Suppressor macrophage (primary cell): ENCODE measurements at regions not wholly inside any gene's neighbourhood (a gene's known extent, or its start where the extent isn't known, plus 50 kb on each side); places are given as distances from the start of the nearest gene placed in this dataset.

Experiments used
- DNase-seq, 4 experiments: peaks; one replicate each; pipeline ENCODE4 v3.0.0-alpha.2; 2020 to 2022

DNA sequence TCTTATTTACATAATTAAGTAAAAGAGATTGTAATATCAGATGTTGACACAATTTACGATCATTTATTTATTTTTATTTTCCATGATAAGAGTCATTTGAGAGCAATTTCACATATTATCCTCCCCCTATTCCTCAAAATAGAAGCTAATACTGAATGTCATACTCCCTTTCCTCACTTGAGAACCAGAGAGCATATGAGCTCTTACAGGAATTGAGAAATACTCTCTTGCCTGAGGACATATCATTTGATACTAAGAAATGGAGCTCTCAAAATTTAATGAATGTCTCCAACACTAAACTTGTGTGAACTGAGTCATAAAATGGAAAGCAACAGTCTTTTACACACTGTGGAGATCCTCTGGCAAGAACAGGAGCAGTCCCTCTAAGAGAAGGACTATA, 68.5 kb upstream of the CHST9 start:
- DNase-seq, result no peak

DNA sequence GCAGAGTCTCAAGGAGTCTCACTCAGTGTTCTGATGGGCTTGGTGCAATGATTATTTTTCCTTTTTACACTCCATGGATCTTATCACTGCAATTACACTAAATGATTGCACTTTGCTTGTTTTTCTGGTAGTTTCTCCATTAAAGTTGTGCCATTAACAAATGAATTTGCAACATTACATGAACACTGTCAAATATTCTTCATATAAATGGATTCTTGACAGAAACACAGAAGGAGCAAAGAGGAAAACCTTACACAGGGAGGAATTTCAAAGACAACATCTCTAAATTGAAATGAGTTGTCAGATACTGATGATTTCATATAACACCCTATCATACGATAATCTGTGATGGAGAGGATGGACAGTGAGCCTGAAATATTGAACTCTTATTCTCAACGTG, 65.4 kb upstream of the CHST9 start:
- DNase-seq, result no peak

DNA sequence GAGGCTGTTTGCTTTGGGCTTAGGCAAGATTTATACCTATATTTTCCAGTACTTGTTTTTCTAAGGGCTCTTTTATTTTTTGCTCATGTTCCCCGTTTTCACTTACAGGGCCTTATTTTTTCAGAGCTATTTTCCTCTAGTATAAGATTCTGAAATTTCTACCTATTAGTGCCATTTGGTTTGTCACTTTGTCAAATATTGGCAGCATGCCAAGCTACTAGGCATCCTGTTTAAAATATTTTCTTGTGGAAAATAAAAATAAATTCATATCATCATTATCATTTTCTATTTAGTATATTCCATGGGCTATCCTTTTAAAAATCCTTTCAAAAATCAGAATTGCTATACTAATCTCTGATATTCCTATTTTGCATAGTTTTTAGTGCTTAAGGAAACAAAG, 64.8 kb upstream of the CHST9 start:
- DNase-seq, result peak in 1 of 4 experiments; percentile 1

DNA sequence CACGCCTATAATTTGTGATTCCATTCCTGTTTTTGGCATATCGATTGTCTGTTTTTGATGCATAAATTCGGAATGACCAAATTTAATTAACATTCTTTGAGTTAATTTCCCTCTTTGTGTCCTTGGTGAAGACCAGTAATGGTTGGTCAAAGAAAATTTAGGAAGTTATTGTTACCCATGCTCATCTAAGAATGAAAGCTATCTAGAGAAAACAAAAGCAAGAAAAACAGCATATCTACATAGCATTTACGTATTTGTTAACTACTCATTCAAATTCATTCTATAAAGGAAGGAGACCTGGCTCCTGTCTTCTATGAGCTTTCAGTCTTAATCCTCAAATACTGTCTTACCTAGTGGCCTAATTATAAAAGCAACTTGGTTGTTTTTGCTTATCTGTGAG, 59.2 kb upstream of the CHST9 start:
- no peak for DNase-seq

DNA sequence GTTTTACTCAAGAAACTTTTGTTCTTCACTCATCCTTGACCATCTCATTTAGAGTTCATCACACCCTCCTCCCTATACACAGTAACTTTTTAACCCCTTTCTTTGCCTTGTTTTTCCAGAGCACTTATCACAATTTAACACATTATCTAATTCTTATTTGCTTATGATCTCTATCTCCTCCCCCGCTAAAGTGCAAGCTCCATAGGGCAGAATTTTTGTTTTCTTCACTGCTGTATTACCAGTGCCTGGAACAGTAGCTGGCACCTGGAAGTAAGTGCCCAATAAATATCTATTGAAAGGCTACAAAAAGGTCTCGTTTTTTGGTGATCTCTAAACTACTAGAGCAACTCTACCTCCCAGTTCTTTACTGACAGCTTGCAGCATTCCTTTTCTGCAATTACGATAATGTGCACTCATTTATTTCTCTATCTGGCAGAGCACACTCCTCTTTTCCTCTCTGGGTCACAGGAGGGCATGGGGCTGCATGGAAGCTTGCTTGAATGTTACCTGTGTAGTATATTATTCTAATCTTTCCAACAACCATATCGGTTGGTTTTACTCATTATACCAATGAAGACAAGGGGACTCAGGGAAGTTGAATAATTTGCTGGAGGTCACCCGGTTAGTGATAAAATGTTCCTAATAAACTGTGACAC, 57.4 kb upstream of the CHST9 start:
- no peak for DNase-seq

DNA sequence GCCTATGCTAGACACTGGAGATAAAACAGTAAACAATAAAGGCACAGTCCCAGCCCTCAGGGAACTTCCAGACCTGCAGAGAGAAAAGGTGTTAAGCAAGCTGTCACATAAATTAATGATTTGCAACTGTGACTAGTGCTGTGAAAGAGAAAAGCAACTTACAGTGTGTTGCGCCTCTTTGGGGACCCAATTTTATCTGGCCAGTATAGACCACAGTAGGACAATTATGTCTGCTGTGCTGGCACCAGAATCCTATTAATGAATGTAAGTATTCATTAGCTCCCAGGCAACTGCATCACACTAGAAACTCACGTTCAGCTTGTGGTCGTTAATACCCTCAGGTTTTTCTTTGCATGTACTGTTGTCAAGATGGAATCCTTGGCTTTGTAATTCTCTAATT, 55.3 kb upstream of the CHST9 start:
- DNase-seq, result no peak

DNA sequence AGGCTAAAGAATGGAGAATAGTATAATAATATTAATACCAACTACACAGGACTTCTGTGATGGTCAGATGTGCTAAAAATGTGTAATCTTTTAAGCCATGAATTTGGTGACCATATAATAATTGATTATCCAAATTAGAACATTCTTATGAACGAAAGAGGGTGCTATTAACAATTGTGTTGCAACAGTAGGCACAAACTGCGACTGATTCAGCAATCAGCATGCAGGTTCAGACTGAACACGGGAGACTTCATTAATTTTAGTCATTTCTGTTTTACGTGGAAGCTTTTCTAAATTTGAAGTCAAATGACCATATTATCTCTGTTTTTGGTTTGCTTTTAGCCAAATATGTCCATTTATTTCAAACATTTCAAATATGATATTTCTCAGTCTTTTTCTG, 54.6 kb upstream of the CHST9 start:
- no peak for DNase-seq

DNA sequence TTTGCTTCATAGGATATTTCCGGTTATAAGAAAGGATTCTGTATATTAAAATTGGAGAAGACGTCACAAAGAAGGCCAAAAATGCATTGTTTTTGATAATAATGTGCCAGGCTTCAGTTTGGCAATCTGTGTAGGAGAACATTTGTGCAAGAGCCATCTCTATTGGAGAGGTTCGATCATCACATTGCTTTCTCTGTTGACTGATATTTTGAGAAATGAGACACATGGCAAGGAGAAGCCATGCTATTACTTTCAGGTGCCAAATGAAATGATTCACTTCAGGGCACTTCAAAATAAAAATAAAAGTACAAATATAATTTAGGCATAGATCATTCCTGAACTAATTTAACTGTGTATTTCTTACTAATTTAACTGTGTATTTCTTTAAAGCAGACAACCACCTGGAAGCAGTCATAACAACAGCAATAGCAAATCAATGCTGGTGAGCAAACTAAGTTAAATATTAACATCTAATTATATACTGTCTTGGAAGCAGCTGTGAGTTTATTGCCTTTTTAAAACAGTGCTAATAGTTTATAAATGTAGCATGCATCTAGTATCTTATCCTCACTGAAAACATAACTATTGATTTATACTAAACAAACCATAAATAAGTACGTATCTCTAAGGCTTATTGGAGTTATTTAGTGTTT, 50.2 kb upstream of the CHST9 start:
- no peak for DNase-seq
